Cerebellar nuclear complex (tissue), 1 donor: ENCODE measurements at regions not wholly inside any gene's neighbourhood (a gene's known extent, or its start where the extent isn't known, plus 50 kb on each side); places are given as distances from the start of the nearest gene placed in this dataset.
"Not testable (repeated sequence)": the region's sequence is repeated elsewhere in the genome, so short reads cannot be mapped to it uniquely, and the experiment has no call there.

Experiments used
- DNase-seq, 2 experiments: peaks; one replicate each; lab custom pipeline; 2025; lab: John Stamatoyannopoulos, UW

- no peak for DNase-seq
Measured at GRCh38 chr5:118604106-118604505, 384.2 kb downstream of the DTWD2 start.

GRCh38 chr5:118603278-118603677, 385.1 kb downstream of the DTWD2 start:
- no peak for DNase-seq

DNA sequence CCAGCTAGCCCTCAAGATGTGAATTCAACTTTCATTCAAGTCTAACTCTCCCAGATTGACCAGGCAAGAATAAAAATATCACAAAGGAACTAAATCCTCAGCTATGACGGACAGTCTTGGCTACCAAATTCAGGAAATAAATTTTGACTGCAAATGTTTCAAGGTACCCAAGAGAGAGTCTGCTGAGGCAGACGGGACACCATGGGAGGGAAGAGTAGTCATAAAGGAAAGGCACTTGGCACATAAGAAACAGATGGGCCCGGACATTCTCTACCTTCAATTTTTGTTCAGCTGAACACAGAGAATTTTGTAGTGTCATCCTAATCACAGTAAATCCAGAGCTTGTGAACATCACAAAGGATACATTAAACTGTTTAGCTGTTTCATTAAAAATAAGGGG, 390.0 kb downstream of the DTWD2 start:
- DNase-seq: no peak

DNA sequence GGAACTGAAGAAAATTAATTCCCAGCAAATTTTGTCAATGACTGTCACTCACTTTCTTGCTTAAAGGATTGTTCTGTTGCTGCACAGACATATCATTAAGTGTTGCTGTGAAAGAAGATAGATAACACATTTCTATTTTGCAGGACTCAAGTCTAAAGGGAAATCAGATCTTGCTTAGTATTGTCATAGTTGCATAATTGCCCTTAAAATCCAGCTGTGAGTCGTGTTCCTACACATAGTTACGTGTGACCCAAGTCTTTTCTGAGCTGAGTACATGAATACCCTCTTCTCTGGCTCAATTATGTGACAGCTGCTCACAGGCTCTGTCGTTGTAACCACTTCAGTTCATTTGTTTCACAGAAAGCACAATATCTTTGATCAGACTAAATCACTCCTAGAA, 390.8 kb downstream of the DTWD2 start:
- DNase-seq: no peak

DNA sequence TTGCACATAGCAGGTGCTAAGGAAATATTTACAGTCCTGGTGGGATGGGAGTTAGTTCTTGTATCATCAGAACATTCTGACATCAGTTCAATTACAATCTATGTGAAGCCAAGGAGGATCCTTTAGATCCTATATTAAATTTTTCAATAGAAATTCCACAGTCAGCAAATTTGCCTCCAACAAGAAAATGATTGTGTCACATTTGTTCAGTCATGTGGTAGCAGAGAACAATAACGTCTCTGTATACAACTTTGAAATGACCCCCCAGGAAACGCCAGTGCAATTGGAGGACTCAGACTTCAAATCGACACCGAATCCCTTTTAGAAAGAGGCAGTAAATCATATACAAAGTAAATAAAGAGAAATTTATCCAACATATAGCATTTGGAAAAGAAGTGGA, 392.1 kb downstream of the DTWD2 start:
- no peak for DNase-seq

- DNase-seq: no peak
Measured at GRCh38 chr5:118593003-118593328, 395.4 kb downstream of the DTWD2 start.

- no peak for DNase-seq
Measured at GRCh38 chr5:118592229-118593002, 395.9 kb downstream of the DTWD2 start.

DNA sequence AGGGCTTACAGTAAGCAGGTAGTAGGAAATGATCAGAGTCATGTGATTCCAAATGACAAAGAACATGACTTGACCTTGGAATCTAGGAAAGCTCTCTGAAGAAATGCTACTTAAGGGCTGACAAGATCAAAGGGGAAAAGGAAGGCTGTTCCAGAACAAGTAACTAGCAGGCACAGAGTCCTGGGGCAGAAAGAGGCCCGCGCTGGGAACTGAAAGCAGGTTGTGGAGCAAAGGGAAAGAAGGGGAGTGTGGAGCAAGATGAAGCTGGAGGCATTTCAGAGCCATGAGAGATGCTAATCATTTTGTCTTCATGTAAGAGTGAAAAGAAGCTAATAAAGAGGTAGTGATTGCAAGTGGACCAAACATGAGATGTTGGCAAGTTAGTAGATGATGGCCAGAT, 397.5 kb downstream of the DTWD2 start:
- no peak for DNase-seq

DNA sequence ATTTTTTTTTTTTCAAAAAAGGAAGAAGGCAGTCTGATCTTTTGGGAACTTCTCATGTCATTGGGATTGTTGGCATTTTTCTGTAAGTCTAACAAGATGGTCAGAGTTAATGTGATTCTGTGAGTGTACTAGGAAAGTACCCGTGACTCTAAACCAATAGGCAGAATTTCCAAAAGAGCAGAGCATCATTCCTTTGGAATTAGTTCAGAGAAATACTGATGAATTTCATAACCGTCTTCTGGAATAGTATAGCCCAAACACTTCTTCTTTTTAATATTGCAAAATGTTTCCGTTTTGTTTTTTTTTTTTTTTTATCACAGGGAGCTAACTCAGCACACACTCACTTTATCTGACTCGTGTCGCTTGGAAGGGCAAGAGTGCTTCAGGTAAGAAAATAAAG, 407.4 kb downstream of the DTWD2 start:
- DNase-seq: no peak

DNA sequence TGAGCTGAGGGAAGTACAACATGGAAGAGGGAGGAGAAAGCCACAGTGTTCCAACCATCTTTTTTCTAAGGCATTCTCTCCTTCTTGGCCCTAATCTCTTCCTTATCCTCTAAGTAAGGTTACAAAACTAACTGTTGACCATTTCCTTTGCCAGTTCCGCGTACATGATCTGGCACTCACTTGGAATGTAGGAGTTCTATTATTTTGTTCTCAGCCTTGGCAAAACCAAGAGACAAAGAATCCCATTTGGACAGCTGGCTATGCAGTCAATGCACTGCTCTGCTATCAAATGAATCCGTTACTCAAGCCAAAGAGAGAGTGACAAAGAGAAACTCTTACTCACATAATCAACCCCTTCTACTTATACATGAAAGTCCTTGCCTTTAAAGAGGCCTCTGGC, 410.3 kb downstream of the DTWD2 start:
- no peak for DNase-seq

DNA sequence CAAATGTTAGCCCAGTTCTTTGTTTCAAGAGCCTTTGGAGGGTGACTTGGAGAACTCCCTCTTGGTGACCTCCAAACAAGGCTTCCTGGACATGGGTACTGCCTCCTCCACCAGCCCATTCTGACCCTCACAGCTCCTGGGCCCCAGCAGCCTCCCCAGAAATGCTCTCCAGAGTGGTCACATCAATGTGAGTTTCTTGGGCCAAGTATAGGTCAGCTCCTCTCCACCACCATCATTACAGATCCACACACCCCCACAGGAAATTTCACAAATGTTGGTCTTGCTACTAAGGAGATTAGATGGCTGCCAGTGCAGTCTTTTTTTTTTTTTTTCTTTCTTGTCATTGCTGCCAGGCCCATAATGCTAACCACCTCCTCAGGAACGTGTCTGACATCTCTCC, 410.7 kb downstream of the DTWD2 start:
- DNase-seq: no peak

DNA sequence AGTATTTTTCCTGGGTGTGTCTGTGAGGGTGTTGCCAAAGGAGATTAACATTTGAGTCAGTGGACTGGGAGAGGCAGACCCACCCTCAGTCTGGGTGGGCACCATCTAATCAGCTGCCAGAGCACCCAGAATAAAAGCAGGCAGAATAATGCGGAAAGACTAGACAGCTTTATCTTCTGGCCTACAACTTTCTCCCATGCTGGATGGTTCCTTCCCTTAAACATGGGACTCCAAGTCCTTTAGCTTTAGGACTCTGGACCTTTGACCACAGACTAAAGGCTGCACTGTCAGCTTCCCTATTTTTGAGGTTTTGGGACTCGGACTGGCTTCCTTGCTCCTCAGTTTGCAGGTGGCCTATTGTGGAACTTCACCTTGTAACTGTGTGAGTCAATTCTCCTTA, 418.1 kb downstream of the DTWD2 start:
- DNase-seq: not testable (repeated sequence)

GRCh38 chr5:118569596-118569995, 418.8 kb downstream of the DTWD2 start:
- DNase-seq: not testable (repeated sequence)

- DNase-seq: no peak
Measured at GRCh38 chr5:118565335-118565971, 422.9 kb downstream of the DTWD2 start.

DNA sequence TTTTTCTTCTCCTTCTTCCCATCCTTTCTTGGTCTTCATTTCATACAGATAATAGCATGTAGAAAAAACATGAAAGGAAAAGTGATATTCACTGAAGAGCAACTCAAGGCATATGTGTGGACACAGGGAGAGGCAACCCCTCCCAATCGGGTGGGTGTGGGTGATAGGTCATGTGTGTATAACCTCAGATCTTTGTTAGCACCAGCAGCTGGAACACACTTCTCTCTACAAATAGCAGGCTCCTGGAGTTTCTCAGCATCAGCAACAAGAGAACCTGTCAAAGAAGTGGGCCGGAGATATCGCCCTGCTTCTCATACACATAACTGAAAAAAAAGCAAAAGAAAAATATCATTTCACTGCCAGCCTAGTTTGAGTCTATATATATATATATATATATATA, 426.4 kb downstream of the DTWD2 start:
- no peak for DNase-seq

DNA sequence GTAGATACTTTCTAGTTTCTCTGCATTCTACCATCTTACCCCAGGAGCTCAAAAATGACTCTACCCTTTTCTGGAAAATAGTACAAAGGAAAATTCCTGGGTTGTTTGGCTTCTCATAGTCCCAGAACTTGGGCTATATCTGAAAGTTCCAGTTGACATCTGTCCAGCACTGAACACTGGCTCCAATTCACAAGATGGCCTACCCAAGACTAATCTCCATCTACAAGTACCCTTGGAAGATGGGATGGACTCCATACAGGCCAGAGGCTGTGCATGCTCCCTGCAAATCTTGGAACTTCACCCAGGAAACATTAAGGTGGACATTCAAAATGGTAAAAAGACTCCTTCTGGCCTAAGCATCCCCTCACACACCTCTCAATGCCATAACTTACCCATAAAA, 427.1 kb downstream of the DTWD2 start:
- no peak for DNase-seq

DNA sequence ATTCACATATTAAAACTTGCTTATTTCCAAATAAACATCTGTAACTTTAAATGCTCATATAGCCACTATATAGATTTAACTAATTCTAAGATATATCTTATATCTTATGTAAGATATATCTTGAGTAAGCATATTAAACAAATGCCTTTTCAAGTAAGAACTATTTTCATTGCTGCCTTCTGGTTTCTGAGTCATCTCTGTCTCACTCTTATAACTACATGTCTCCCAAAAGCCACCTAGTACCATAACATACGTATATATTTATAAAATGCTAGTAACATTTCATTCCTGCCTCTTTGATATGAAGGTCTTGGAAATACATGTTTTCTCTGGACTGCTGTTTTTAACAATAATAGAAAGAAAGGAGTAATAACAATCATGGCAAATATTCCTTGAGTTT, 429.5 kb downstream of the DTWD2 start:
- DNase-seq: no peak

DNA sequence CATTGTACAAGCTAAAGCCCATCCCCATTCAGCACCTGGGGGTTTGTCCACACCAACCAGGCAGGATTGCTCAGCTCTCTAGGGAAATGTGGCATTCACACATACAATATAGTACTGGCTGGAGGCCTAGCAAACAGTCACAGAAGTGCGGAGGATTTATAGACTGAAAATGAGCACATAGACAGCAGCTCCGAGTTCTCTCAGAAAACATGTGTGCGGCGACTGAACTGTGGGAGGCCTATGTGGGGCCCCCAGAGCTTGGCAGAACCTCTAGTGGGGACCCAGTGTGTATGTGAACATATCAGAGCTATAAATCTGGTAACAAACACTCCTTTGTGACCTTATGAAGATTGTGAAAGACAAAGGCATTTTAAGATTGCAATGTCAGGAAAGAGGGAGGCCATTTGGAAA, 431.1 kb downstream of the DTWD2 start:
- DNase-seq: no peak

DNA sequence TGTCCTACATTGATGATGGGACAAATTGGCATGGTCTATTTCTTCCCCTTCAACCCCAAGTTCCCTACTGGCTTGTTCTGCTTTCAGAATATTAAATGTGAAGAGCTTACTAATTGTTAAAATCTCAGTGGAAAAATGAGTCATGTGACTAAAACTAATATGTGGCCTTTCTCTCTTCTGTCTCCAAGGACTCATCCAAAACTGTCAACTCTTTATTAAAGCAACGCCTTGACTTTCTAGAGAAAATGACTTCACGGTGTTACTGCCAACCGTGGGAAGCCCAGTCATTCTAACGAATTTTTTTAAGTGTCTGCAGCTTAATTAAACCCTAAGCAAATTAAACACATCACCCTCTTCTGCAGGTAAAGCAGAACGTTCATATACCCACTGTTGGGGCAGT, 431.6 kb downstream of the DTWD2 start:
- no peak for DNase-seq

GRCh38 chr5:118555727-118556126, 432.6 kb downstream of the DTWD2 start:
- DNase-seq: no peak

DNA sequence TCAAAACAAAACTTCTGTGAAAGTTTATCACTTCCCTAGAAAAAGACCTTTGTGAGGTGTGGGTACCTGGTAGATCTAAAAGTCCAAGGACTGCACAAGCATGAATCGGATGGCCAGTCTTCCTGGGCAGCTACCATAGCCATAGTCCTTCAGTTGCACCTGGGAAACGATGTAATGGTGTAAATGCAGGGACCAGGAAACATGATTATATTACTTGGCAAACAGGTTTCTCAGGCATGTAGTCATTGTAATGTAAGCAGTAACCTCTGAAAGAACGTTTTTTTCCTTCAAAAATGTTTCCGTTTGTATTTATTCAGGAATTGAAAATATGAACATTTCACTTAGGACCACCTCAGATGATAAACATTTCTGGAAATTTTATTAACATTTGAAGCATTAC, 433.4 kb downstream of the DTWD2 start:
- no peak for DNase-seq

DNA sequence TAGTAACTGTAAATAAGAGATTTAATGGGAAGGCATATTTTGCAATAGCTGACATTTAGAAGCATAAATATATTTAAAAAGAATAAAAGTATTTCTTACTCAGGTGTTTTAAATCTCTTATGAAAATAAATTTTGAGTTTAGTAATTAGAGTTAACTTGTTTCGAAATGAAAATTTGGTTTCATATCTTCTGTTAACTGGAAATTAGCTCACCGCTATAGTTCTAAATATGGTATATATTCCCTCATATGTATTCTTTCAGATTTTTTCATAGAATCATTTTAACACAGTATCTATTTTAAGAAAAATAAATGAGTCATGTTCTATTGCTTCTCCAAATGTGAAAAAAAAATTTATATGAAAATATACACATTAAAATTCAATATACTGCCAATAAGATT, 434.1 kb downstream of the DTWD2 start:
- no peak for DNase-seq

DNA sequence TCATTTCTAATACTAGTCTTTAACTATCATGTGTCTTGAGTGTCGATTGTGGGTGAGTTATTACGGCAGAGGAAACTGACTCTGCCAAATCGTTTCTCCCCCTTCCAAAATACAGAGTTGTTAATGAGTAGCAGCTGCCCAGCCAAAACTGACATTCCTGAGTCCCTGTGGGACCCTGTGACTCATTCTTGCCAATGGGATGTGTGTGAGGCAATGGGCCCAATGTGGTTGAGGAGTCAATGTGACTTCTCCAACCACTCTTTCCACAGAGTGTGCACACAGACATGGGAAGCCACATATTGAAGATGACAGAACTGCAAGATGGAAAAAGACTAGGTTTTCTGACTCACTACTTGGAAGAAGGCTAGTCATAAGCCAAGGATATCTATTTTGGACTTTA, 434.7 kb downstream of the DTWD2 start:
- no peak for DNase-seq

GRCh38 chr5:118552731-118553360, 435.5 kb downstream of the DTWD2 start:
- no peak for DNase-seq
